Kidney (tissue), 13 donors: ENCODE measurements at regions not wholly inside any gene's neighbourhood (a gene's known extent, or its start where the extent isn't known, plus 50 kb on each side); places are given as distances from the start of the nearest gene placed in this dataset.
"Not testable (repeated sequence)": the region's sequence is repeated elsewhere in the genome, so short reads cannot be mapped to it uniquely, and the experiment has no call there.

Experiments used
- DNase-seq, 5 donors: peaks; one replicate each; pipeline ENCODE4 v3.0.0-alpha.2; 2013 to 2020
- FAIRE-seq: peaks from 2 replicates; lab custom pipeline; 2012; peaks lifted over from hg19 to GRCh38; lab: Jason Lieb, UNC
- H3K27ac ChIP-seq, 2 donors: one replicate each; pipeline ENCODE4 v1.7.0; 2013; ENCODE audit warnings: low read depth in 2 of 2, low read length in 2 of 2, inconsistent platforms in 1 of 2
- H3K27me3 ChIP-seq: one replicate; pipeline ENCODE4 v1.7.1; 2013; ENCODE audit warnings: low read length, inconsistent platforms; ENCODE audit not compliant: control insufficient read depth, insufficient read depth
- H3K36me3 ChIP-seq, 3 donors: one replicate each; pipeline versions ENCODE4 v1.7.0 to v1.7.1; 2013; ENCODE audit warnings: low read length in 3 of 3, control low read depth in 1 of 3, inconsistent platforms in 1 of 3; ENCODE audit not compliant: insufficient read depth in 3 of 3, control insufficient read depth in 2 of 3
- H3K4me1 ChIP-seq, 3 donors: one replicate each; pipeline versions ENCODE4 v1.7.0 to v1.7.1; 2013; ENCODE audit warnings: low read length in 3 of 3, inconsistent platforms in 1 of 3, low read depth in 1 of 3; ENCODE audit not compliant: control insufficient read depth in 2 of 3, insufficient read depth in 2 of 3
- H3K4me3 ChIP-seq, 3 donors: one replicate each; pipeline versions ENCODE4 v1.7.0 to v1.8.1; 2013; ENCODE audit warnings: low read length in 3 of 3, control low read depth in 1 of 3, inconsistent platforms in 1 of 3
- H3K9ac ChIP-seq, 3 donors: one replicate each; pipeline versions ENCODE4 v1.7.0 to v1.7.1; 2013; ENCODE audit warnings: low read length in 3 of 3, control low read depth in 1 of 3, inconsistent platforms in 1 of 3
- H3K9me3 ChIP-seq, 3 donors: one replicate each; pipeline versions ENCODE4 v1.7.0 to v1.7.1; 2013; ENCODE audit warnings: low read length in 3 of 3, control low read depth in 1 of 3, inconsistent platforms in 1 of 3; ENCODE audit not compliant: control insufficient read depth in 2 of 3, insufficient read depth in 1 of 3
- intact Hi-C: fragments of 100-400 bp; cut with DNase I; formaldehyde crosslinking; loops from one replicate; pipeline ENCODE4 v1.11.1; 2022
- TF ChIP-seq, protein P1 (sequence below): IDR thresholded peaks from 3 replicates; pipeline ENCODE4 v1.5.1; 2012; ENCODE audit warnings: mild to moderate bottlenecking, moderate library complexity, borderline replicate concordance; ENCODE audit not compliant: insufficient read depth; ENCODE audit errors: extremely low read depth
- donor health status: control.
- donor health status: control.
- donor health status: control.
- donor health status: control.
- donor health status: control.
- donor health status: DM: yes; HTN: yes; CAD: no.
- donor health status: Normal renal cell carcinoma (clear cell type).

DNA sequence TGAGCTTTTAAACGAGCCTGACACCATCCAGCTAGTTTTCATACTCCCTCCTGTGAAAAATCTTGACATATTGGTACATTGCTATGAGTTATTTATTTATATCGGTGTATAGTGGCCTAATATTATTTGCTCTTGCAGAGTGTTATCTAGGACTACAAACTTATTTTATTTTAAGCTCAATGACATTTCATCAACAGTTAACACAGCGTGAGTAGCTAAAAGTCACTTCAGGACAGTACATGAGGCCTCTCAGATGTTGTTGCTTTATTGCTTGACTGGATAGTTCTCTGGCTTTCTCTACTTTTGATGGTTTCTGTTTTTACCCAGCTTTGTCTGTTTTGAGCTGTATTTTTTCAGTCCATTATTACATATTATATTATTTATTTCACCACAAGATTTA lies 172.9 kb upstream of the KLF7 start:
- intact Hi-C loops: no loop called here

DNA sequence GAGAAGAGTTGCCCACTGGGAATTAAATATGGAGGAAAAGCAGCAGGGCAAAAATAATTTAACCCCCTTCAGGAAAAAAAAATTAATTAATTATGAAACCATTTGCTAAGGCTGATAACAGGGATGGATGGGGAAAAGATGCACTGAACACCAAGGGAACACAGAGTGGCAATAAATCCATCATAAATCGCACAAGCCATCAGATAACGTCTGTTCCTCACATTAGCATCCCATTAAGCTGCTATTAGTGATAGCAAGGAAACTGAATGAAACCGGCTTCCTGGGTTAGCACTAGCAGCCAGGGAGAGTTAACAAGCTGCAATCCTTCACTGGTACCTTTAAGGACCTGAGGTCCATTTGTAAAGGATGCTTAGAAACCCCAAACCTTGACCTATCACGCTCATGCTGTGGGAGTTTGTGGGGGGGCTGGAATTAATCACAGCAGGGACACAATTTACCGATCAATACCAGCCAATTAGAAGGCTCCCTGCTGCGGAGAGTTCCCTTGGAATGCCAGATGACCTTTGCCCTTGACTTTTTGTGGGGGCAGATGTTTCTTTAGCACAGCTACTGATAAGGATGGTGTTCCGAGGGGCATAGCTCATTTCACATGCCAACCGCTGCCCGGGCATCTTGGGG lies 175.5 kb upstream of the KLF7 start:
- intact Hi-C loops: no loop called here

More for the DNA sequence above, 172.9 kb upstream of the KLF7 start:
- Histone ChIP-seq H3K9me3 (no peaks in the 10 kb centered on the region), H3K9ac (no peak overlapping the region), H3K27ac (no peak overlapping the region), H3K4me3 (no peak overlapping the region), H3K36me3 (no peaks in the 10 kb centered on the region), H3K4me1 (peaks cover 0 to 2% (median 0%) of the 10 kb centered on the region in 3 donors), H3K27me3 (no peaks in the 10 kb centered on the region)
- TF ChIP-seq, protein P1, sequence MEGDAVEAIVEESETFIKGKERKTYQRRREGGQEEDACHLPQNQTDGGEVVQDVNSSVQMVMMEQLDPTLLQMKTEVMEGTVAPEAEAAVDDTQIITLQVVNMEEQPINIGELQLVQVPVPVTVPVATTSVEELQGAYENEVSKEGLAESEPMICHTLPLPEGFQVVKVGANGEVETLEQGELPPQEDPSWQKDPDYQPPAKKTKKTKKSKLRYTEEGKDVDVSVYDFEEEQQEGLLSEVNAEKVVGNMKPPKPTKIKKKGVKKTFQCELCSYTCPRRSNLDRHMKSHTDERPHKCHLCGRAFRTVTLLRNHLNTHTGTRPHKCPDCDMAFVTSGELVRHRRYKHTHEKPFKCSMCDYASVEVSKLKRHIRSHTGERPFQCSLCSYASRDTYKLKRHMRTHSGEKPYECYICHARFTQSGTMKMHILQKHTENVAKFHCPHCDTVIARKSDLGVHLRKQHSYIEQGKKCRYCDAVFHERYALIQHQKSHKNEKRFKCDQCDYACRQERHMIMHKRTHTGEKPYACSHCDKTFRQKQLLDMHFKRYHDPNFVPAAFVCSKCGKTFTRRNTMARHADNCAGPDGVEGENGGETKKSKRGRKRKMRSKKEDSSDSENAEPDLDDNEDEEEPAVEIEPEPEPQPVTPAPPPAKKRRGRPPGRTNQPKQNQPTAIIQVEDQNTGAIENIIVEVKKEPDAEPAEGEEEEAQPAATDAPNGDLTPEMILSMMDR: no peak
- no peak for FAIRE-seq
- DNase-seq: no peak

DNA sequence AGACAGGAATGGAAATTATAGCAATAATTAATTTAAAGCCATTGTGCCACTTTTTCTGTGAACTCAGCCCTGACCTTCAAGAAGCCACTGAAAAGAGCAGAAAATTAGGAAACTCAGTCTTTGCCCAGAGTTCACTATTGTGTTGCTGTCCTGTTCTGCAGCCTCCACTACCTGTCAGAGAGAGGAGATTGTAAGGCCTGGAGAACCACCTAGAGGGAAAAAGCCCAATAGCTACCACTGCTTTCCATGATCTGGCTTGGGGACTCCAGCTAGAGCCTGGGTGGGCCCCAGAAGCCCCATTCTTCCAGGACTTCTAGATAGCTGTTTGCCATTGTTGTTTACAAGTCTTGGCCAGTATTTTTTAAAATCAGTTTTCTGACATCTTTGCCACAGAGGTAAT lies 176.1 kb upstream of the KLF7 start:
- peaks cover 0 to 2% (median 0%) of the 10 kb centered on the region in 3 donors for H3K4me1 ChIP-seq
- no peaks in the 10 kb centered on the region for H3K9me3 ChIP-seq
- TF ChIP-seq, protein P1: peak; percentile 1
- FAIRE-seq (no peak), DNase-seq (no peak)
- H3K4me3 ChIP-seq: no peak overlapping the region
- H3K27ac ChIP-seq: no peak overlapping the region
- H3K9ac ChIP-seq: no peak overlapping the region
- no peaks in the 10 kb centered on the region for H3K27me3 ChIP-seq
- intact Hi-C loops: no loop called here
- H3K36me3 ChIP-seq: no peaks in the 10 kb centered on the region

More for the DNA sequence above, 175.5 kb upstream of the KLF7 start:
- H3K9me3 ChIP-seq: no peaks in the 10 kb centered on the region
- no peak overlapping the region for H3K27ac ChIP-seq
- H3K36me3 ChIP-seq: no peaks in the 10 kb centered on the region
- FAIRE-seq (no peak), DNase-seq (no peak)
- no peak overlapping the region for H3K4me3 ChIP-seq
- no peak overlapping the region for H3K9ac ChIP-seq
- TF ChIP-seq, protein P1: no peak
- no peaks in the 10 kb centered on the region for H3K27me3 ChIP-seq
- H3K4me1 ChIP-seq: peaks cover 0 to 2% (median 0%) of the 10 kb centered on the region in 3 donors

DNA sequence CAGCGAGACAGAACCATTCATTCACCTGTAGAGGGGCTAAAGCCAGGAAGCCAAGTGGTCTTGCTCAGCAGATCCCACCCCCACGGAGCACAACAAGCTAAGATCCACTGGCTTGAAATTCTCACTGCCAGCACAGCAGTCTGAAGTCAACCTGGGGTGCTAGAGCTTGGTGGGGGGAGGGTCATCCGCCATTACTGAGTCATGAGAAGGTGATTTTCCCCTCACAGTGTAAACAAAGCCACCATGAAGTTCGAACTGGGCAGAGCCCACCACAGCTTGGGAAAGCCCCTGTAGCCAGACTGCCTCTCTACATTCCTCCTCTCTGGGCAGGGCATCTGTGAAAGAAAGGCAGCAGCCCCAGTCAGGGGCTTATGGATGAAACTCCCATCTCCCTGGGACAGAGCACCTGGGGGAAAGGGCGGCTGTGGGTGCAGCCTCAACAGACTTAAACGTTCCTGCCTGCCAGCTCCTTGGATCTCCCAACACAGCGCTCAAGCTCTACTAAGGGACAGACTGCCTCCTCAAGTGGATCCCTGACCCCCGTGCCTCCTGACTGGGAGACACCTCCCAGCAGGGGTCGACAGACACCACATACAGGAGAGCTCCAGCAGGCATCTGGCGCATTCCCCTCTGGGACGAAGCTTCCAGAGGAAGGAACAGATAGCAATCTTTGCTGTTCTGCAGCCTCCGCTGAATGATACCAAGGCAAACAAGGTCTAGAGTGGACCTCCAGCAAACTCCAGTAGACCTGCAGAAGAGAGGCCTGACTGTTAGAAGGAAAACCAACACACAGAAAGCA lies 179.0 kb upstream of the KLF7 start:
- H3K9me3 ChIP-seq, H3K27me3 ChIP-seq, H3K4me1 ChIP-seq, H3K36me3 ChIP-seq, H3K9ac ChIP-seq, intact Hi-C loops, DNase-seq, H3K4me3 ChIP-seq, FAIRE-seq, H3K27ac ChIP-seq: not testable (repeated sequence)
